Smooth muscle cell (in vitro differentiated cells): ENCODE measurements at regions not wholly inside any gene's neighbourhood (a gene's known extent, or its start where the extent isn't known, plus 50 kb on each side); places are given as distances from the start of the nearest gene placed in this dataset.
A peak's percentile ranks its signal among the peaks of the same experiment; 100 is the strongest.

ENCODE experiments used
- DNase-seq: peaks from one replicate; lab custom pipeline; 2025; ENCODE audit not compliant: unreplicated experiment; lab: John Stamatoyannopoulos, UW
- H2AFZ ChIP-seq: fragments of 200-600 bp; sonication (generic); 2 replicates; pipeline ENCODE4 v1.6.0; 2016; ENCODE audit warnings: antibody characterized with exemption, low read depth, mild to moderate bottlenecking
- H3F3A ChIP-seq: fragments of 200-600 bp; sonication (generic); 2 replicates; pipeline ENCODE4 v1.6.0; 2017; ENCODE audit warnings: antibody characterized with exemption, low read depth
- H3K27ac ChIP-seq: fragments of 200-600 bp; sonication (generic); 2 replicates; pipeline ENCODE4 v1.5.1; 2016; ENCODE audit warnings: low read depth, mild to moderate bottlenecking
- H3K27me3 ChIP-seq: fragments of 200-600 bp; sonication (generic); 2 replicates; pipeline ENCODE4 v1.6.1; 2016; ENCODE audit warnings: low read depth, mild to moderate bottlenecking
- H3K36me3 ChIP-seq: fragments of 200-600 bp; sonication (generic); 2 replicates; pipeline ENCODE4 v1.5.1; 2016; ENCODE audit warnings: low read depth
- H3K4me1 ChIP-seq: fragments of 200-600 bp; sonication (generic); 2 replicates; pipeline ENCODE4 v1.5.1; 2016; ENCODE audit warnings: low read depth
- H3K4me2 ChIP-seq: fragments of 200-600 bp; sonication (generic); 2 replicates; pipeline ENCODE4 v1.6.0; 2016; ENCODE audit warnings: mild to moderate bottlenecking
- H3K4me3 ChIP-seq: fragments of 200-600 bp; sonication (generic); 2 replicates; pipeline ENCODE4 v1.5.1; 2016; ENCODE audit warnings: mild to moderate bottlenecking
- H3K79me2 ChIP-seq: fragments of 200-600 bp; sonication (generic); 2 replicates; pipeline ENCODE4 v1.6.0; 2016; ENCODE audit warnings: low read depth, mild to moderate bottlenecking
- H3K9ac ChIP-seq: fragments of 200-600 bp; sonication (generic); 2 replicates; pipeline ENCODE4 v1.6.0; 2016; ENCODE audit warnings: low read depth
- H3K9me3 ChIP-seq: fragments of 200-600 bp; sonication (generic); replicated peaks from 2 replicates; pipeline ENCODE4 v1.5.1; 2016; ENCODE audit warnings: low read depth
- H4K20me1 ChIP-seq: fragments of 200-600 bp; sonication (generic); 2 replicates; pipeline ENCODE4 v1.6.0; 2016; ENCODE audit warnings: low read depth
- WGBS: methylation state at CpG from one replicate; pipeline ENCODE4 v1.1.7; 2016; ENCODE audit warnings: low lambda C conversion rate; 5-methylcytosine and 5-hydroxymethylcytosine counted together
- TF ChIP-seq, protein P1 (sequence below): fragments of 200-600 bp; sonication (generic); IDR thresholded peaks from 2 replicates; pipeline ENCODE4 v1.5.1; 2017; ENCODE audit warnings: borderline replicate concordance, mild to moderate bottlenecking, antibody characterized with exemption; ENCODE audit not compliant: insufficient read depth, poor library complexity, severe bottlenecking

DNA sequence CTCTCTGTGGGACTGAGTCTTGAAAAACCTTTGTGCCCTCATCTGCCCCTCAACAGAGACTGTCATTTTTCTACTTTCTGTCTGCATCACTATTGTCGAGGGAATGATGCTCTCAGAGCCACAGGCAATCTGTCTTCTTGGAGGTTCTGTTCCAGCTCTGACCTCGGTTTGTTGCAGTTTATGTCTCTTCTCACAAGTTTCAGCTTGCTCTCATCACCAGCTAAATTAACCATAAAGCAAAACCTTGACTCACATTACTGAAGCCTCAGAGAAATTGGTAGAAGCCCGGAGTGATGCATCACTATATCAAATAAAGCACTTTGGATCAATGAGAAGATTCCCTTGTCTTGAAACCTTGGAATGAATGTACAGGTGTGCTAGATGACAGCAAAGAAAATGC, 60.6 kb upstream of the BLID start:
- Histone ChIP-seq H3K4me1 (peaks cover 36% of the 10 kb centered on the region), H3K9me3 (no peaks in the 10 kb centered on the region), H3K27ac (peak overlapping the region; percentile 93), H3K27me3 (no peaks in the 10 kb centered on the region), H3K4me2 (peak overlapping the region; percentile 91), H4K20me1 (no peaks in the 10 kb centered on the region), H3K36me3 (no peaks in the 10 kb centered on the region), H3K79me2 (peaks cover 88% of the 10 kb centered on the region), H3K4me3 (no peak overlapping the region), H3F3A (peaks cover 19% of the 10 kb centered on the region), H2AFZ (no peak overlapping the region), H3K9ac (no peak overlapping the region)
- TF ChIP-seq, protein P1, sequence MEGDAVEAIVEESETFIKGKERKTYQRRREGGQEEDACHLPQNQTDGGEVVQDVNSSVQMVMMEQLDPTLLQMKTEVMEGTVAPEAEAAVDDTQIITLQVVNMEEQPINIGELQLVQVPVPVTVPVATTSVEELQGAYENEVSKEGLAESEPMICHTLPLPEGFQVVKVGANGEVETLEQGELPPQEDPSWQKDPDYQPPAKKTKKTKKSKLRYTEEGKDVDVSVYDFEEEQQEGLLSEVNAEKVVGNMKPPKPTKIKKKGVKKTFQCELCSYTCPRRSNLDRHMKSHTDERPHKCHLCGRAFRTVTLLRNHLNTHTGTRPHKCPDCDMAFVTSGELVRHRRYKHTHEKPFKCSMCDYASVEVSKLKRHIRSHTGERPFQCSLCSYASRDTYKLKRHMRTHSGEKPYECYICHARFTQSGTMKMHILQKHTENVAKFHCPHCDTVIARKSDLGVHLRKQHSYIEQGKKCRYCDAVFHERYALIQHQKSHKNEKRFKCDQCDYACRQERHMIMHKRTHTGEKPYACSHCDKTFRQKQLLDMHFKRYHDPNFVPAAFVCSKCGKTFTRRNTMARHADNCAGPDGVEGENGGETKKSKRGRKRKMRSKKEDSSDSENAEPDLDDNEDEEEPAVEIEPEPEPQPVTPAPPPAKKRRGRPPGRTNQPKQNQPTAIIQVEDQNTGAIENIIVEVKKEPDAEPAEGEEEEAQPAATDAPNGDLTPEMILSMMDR = no peak
- no peak for DNase-seq
- 82% methylated on average over 3 of the region's 3 CpGs for WGBS

DNA sequence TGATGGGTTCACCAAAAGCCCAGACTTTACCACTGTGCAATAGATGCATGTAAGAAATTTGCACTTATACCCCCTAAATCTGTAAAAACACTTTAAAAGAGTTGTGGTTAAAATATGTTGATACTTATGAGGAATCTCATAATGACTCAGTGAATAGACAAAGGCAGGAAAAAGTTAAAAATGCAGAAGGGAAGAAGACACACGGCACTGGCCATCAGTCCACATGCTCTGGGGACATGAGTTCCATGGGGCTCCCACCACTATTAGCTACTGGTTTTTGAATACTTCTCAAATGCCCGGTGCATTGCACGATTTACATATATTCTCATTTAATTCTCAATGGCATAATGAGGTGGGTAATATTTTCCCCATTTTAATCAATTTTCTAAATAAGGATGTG, 59.3 kb upstream of the BLID start:
- peak overlapping the region; percentile 35 for H3K27ac ChIP-seq
- no peaks in the 10 kb centered on the region for H4K20me1 ChIP-seq
- H3K4me3 ChIP-seq = no peak overlapping the region
- TF ChIP-seq, protein P1 = no peak
- peaks cover 23% of the 10 kb centered on the region for H3K4me1 ChIP-seq
- no peak for DNase-seq
- no peak overlapping the region for H3K9ac ChIP-seq
- WGBS = 77% methylated on average over 3 of the region's 3 CpGs
- H2AFZ ChIP-seq = no peak overlapping the region
- peaks cover 15% of the 10 kb centered on the region for H3F3A ChIP-seq
- H3K79me2 ChIP-seq = peaks cover 93% of the 10 kb centered on the region
- H3K4me2 ChIP-seq = peak overlapping the region; percentile 91
- H3K9me3 ChIP-seq = no peaks in the 10 kb centered on the region
- H3K36me3 ChIP-seq = no peaks in the 10 kb centered on the region
- no peaks in the 10 kb centered on the region for H3K27me3 ChIP-seq

DNA sequence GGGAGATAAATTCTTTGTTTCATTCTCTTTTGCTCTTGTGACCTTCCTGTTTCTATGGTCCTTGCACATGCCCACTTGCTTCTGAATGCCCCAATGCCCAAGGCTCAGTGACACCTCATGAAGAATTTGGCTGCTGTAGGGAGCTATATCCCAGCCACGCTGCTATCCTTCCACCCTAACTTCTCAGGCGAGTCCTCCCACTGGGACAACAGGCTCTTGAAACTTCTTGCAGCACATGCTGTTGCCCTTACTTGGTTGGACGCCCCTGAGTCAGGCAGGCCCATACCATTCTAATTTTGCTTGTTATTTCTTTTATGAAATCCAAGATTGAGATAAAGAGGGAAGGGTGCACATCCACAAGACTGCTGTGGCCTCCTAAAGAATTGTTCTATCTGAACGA, 57.6 kb upstream of the BLID start:
- Histone ChIP-seq H3K79me2 (peaks cover 97% of the 10 kb centered on the region), H3K4me2 (peak overlapping the region; percentile 41), H3K9me3 (no peaks in the 10 kb centered on the region), H3K27ac (no peak overlapping the region), H3K36me3 (peaks cover 3% of the 10 kb centered on the region), H2AFZ (no peak overlapping the region), H3F3A (peaks cover under 1% of the 10 kb centered on the region), H4K20me1 (no peaks in the 10 kb centered on the region), H3K4me3 (no peak overlapping the region), H3K9ac (no peak overlapping the region), H3K27me3 (no peaks in the 10 kb centered on the region), H3K4me1 (peaks cover 13% of the 10 kb centered on the region)
- TF ChIP-seq, protein P1 = no peak
- no peak for DNase-seq
- 88% methylated on average over 4 of the region's 4 CpGs for WGBS

DNA sequence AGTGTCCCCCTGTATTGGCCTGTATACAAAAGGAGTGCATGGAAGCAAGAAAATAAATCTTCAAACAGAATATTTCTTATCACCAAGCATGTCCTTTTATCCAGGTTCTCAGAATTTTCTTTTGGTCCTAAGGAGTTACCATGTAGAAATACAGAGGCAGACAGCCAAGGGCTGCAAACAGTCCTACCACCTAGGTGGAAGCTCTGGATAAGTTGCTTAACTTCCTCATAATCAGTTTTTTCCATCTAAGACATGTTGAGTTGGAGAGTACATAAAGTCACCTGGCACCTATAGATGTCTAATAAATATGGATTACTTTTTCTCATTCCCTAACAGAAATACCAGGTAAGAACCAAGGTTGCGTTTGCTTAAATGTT, 57.0 kb upstream of the BLID start:
- Histone ChIP-seq H3K4me2 (peak overlapping the region; percentile 34), H3F3A (no peaks in the 10 kb centered on the region), H3K79me2 (peaks cover 97% of the 10 kb centered on the region), H2AFZ (no peak overlapping the region), H3K4me1 (peaks cover 8% of the 10 kb centered on the region), H3K9me3 (no peaks in the 10 kb centered on the region), H3K9ac (no peak overlapping the region), H3K4me3 (no peak overlapping the region), H3K27ac (peak overlapping the region; percentile 53), H3K36me3 (peaks cover 3% of the 10 kb centered on the region), H4K20me1 (no peaks in the 10 kb centered on the region), H3K27me3 (no peaks in the 10 kb centered on the region)
- no peak for DNase-seq
- TF ChIP-seq, protein P1 = no peak
- 100% methylated on average over 1 of the region's 1 CpG for WGBS
